MM.1S (cell line): ENCODE measurements at regions not wholly inside any gene's neighbourhood (a gene's known extent, or its start where the extent isn't known, plus 50 kb on each side); places are given as distances from the start of the nearest gene placed in this dataset.
A peak's percentile ranks its signal among the peaks of the same experiment; 100 is the strongest.

Experiments
- DNase-seq: peaks from one replicate; pipeline ENCODE4 v3.0.0-alpha.2; 2015
- H2AFZ ChIP-seq: fragments of 300-600 bp; sonication (generic); 2 replicates; pipeline ENCODE4 v1.6.0; 2016; ENCODE audit warnings: antibody characterized with exemption, low read length
- H3F3A ChIP-seq: fragments of 300-600 bp; sonication (generic); 2 replicates; pipeline ENCODE4 v1.6.1; 2016; ENCODE audit warnings: mild to moderate bottlenecking, antibody characterized with exemption, low read length, moderate library complexity, mixed read lengths; ENCODE audit not compliant: insufficient read depth
- H3K27ac ChIP-seq: fragments of 300-600 bp; sonication (generic); 2 replicates; pipeline ENCODE4 v1.5.1; 2016; ENCODE audit warnings: mild to moderate bottlenecking, low read length
- H3K27me3 ChIP-seq: fragments of 300-600 bp; sonication (generic); replicated peaks from 2 replicates; pipeline ENCODE4 v1.6.0; 2016; ENCODE audit warnings: low read length; ENCODE audit not compliant: insufficient read depth
- H3K36me3 ChIP-seq: fragments of 300-600 bp; sonication (generic); replicated peaks from 2 replicates; pipeline ENCODE4 v1.6.1; 2016; ENCODE audit warnings: mild to moderate bottlenecking, low read length, mixed read lengths; ENCODE audit not compliant: insufficient read depth
- H3K4me1 ChIP-seq: fragments of 300-600 bp; sonication (generic); 2 replicates; pipeline ENCODE4 v1.6.1; 2016; ENCODE audit warnings: low read length, mixed read lengths
- H3K4me2 ChIP-seq: fragments of 300-600 bp; sonication (generic); 2 replicates; pipeline ENCODE4 v1.6.0; 2016; ENCODE audit warnings: low read depth, low read length
- H3K4me3 ChIP-seq: fragments of 300-600 bp; sonication (generic); 2 replicates; pipeline ENCODE4 v1.5.1; 2016; ENCODE audit warnings: low read length, mixed read lengths
- H3K79me2 ChIP-seq: fragments of 300-600 bp; sonication (generic); 2 replicates; pipeline ENCODE4 v1.6.1; 2016; ENCODE audit warnings: mixed run types, low read length, mixed read lengths
- H3K9ac ChIP-seq: fragments of 300-600 bp; sonication (generic); 2 replicates; pipeline ENCODE4 v1.6.1; 2016; ENCODE audit warnings: low read length, mixed read lengths
- H3K9me2 ChIP-seq: fragments of 300-600 bp; sonication (generic); replicated peaks from 2 replicates; pipeline ENCODE4 v1.6.1; 2016; ENCODE audit warnings: mild to moderate bottlenecking, low read length, mixed read lengths; ENCODE audit not compliant: insufficient read depth
- H3K9me3 ChIP-seq: fragments of 300-600 bp; sonication (generic); replicated peaks from 2 replicates; pipeline ENCODE4 v1.6.1; 2016; ENCODE audit warnings: mild to moderate bottlenecking, low read length, mixed read lengths; ENCODE audit not compliant: insufficient read depth
- H4K20me1 ChIP-seq: fragments of 300-600 bp; sonication (generic); 2 replicates; pipeline ENCODE4 v1.6.1; 2016; ENCODE audit warnings: mild to moderate bottlenecking, low read length, moderate library complexity, mixed read lengths; ENCODE audit not compliant: insufficient read depth
- CTCF ChIP-seq: fragments of 300-600 bp; sonication (generic); IDR thresholded peaks from 2 replicates; pipeline ENCODE4 v1.5.1; 2016; ENCODE audit warnings: antibody characterized with exemption, low read length, mixed read lengths
- EZH2 ChIP-seq: fragments of 300-600 bp; sonication (generic); optimal IDR thresholded peaks from 2 replicates; pipeline ENCODE3; 2017; ENCODE audit warnings: low read depth, mild to moderate bottlenecking, antibody characterized with exemption, low read length, mixed read lengths
- EZH2phosphoT487 ChIP-seq: fragments of 300-600 bp; sonication (generic); IDR thresholded peaks from 2 replicates; pipeline ENCODE4 v1.6.1; 2018; ENCODE audit warnings: antibody characterized with exemption, low read length

GRCh38 chr2:177098001-177098613 is 114.5 kb upstream of the HNRNPA3 start:
- Histone ChIP-seq H3K9me3 (no peaks in the 10 kb centered on the region), H3K79me2 (no peaks in the 10 kb centered on the region), H3K4me1 (peaks cover 7% of the 10 kb centered on the region), H3K27me3 (no peaks in the 10 kb centered on the region), H3K27ac (no peak overlapping the region), H2AFZ (no peak overlapping the region), H3K9me2 (no peaks in the 10 kb centered on the region), H4K20me1 (no peaks in the 10 kb centered on the region), H3K4me2 (peak overlapping the region; percentile 38; the same call in 1 of the 2 replicates), H3K4me3 (no peak overlapping the region), H3F3A (no peaks in the 10 kb centered on the region), H3K9ac (no peak overlapping the region), H3K36me3 (no peaks in the 10 kb centered on the region)
- peak; percentile 36 for DNase-seq
- TF ChIP-seq CTCF: no peak
- TF ChIP-seq EZH2phosphoT487: no peak
- TF ChIP-seq EZH2: no peak

DNA sequence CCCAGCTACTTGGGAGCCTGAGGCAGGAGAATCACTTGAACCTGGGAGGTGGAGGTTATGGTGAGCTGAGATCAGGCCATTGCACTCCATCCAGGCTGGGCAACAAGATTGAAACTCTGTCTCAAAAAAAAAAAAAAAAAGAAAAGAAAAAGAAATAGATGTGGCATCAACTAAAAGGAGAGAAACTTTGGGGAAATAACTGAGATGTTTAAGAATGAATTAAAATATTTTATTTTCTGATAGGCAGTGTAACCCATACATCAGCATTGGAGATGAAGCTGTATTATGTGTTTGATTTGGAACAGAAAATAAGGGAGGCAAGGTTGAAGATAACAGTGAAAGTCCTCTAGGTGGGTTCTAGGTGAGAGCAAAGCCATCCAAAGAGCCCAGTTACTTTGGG is 110.7 kb upstream of the HNRNPA3 start:
- Histone ChIP-seq H2AFZ (no peak overlapping the region), H3K4me3 (no peak overlapping the region), H4K20me1 (no peaks in the 10 kb centered on the region), H3K9me3 (no peaks in the 10 kb centered on the region), H3K79me2 (no peaks in the 10 kb centered on the region), H3F3A (no peaks in the 10 kb centered on the region), H3K4me1 (peaks cover 7% of the 10 kb centered on the region), H3K27ac (no peak overlapping the region), H3K4me2 (no peak overlapping the region), H3K27me3 (no peaks in the 10 kb centered on the region), H3K9me2 (no peaks in the 10 kb centered on the region), H3K36me3 (no peaks in the 10 kb centered on the region), H3K9ac (no peak overlapping the region)
- TF ChIP-seq CTCF (no peak), EZH2 (no peak), EZH2phosphoT487 (no peak)
- DNase-seq: no peak

DNA sequence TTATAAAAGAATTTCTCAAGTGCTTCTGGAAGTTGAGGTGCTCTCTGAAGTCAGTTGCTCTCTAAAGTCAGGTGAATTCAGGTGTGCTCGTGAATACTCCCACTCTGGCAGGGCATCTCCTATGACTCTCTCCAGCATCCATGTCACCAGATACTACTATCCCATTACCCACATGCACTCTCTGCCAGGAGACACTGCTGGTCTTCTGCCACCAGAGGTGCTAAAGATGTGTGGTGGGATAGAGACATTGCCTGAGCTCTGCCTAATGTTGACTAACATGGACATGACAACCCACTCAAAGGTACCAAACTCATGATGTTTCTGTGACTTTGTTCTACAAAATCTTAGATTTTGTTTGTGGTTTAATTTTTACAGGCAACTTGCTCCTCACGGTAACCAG is 106.4 kb upstream of the HNRNPA3 start:
- Histone ChIP-seq H3K36me3 (no peaks in the 10 kb centered on the region), H3K9me3 (no peaks in the 10 kb centered on the region), H3K4me3 (no peak overlapping the region), H4K20me1 (no peaks in the 10 kb centered on the region), H3K27ac (no peak overlapping the region), H3K79me2 (no peaks in the 10 kb centered on the region), H3F3A (no peaks in the 10 kb centered on the region), H3K9me2 (no peaks in the 10 kb centered on the region), H3K4me1 (peaks cover 10% of the 10 kb centered on the region; the same call in 1 of the 2 replicates), H3K9ac (no peak overlapping the region), H2AFZ (no peak overlapping the region), H3K4me2 (no peak overlapping the region), H3K27me3 (no peaks in the 10 kb centered on the region)
- TF ChIP-seq EZH2: no peak
- TF ChIP-seq CTCF: peak; percentile 33
- no peak for DNase-seq
